Stomach smooth muscle (tissue), 2 donors: ENCODE measurements at regions not wholly inside any gene's neighbourhood (a gene's known extent, or its start where the extent isn't known, plus 50 kb on each side); places are given as distances from the start of the nearest gene placed in this dataset.

Source experiments
- H3K27ac ChIP-seq: one replicate; pipeline ENCODE4 v1.7.0; 2013; ENCODE audit warnings: mild to moderate bottlenecking, low read length, inconsistent platforms
- H3K27me3 ChIP-seq, 2 donors: one replicate each; pipeline ENCODE4 v1.7.0; 2013; ENCODE audit warnings: low read length in 2 of 2; ENCODE audit not compliant: insufficient read depth in 2 of 2, control insufficient read depth in 1 of 2
- H3K36me3 ChIP-seq, 2 donors: one replicate each; pipeline ENCODE4 v1.7.0; 2013; ENCODE audit warnings: low read length in 2 of 2; ENCODE audit not compliant: control insufficient read depth in 2 of 2, insufficient read depth in 2 of 2
- H3K4me1 ChIP-seq: one replicate; pipeline ENCODE4 v1.7.0; 2013; ENCODE audit warnings: low read length; ENCODE audit not compliant: control insufficient read depth, insufficient read depth
- H3K4me3 ChIP-seq, 2 donors: one replicate each; pipeline ENCODE4 v1.7.0; 2013; ENCODE audit warnings: low read length in 2 of 2
- H3K9ac ChIP-seq, 2 donors: one replicate each; pipeline ENCODE4 v1.7.0; 2013; ENCODE audit warnings: low read length in 2 of 2, mild to moderate bottlenecking in 1 of 2
- H3K9me3 ChIP-seq, 2 donors: one replicate each; pipeline ENCODE4 v1.7.0; 2013; ENCODE audit warnings: low read length in 2 of 2; ENCODE audit not compliant: control insufficient read depth in 2 of 2
- donor health status: healthy.
- donor health status: Pancreatic carcinoma.

DNA sequence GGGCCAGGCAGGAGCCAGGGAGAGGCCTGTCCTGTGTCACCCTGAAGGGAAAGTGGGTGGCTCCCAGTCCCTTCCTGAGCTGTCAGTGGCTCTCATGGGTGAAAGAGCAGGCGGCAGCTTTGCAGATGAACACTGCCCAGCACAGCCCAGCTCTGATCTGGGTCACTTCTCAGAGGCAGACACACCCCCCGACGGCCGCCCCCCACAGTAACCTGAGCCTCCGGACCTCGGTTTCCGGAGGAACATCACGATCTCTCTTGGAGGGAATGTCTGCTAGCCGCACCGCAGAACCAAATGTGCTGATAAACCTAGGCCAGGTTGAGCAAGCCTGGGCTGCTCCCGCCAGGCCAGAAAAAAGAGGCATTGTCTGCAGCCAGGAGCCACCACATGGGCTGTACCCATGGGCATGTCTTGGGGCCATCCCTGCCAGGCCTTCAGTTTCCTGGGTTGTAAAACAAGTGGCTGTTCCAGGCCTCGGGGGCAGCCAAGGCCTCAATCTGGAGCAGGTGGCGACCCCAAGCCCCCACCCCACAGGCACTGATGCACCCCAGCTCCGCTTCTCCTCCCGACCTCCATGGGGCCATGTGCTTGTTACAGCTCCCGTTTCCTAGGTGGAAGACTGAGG lies 57.6 kb downstream of the NCOR2 start:
- peak overlapping the region in 1 of 2 donors; percentile 29 for H3K9ac ChIP-seq
- no peaks in the 10 kb centered on the region for H3K36me3 ChIP-seq
- H3K4me3 ChIP-seq = no peak overlapping the region
- peak overlapping the region; percentile 46 for H3K27ac ChIP-seq
- H3K27me3 ChIP-seq = no peaks in the 10 kb centered on the region
- no peaks in the 10 kb centered on the region for H3K9me3 ChIP-seq
- H3K4me1 ChIP-seq = peaks cover 89% of the 10 kb centered on the region

GRCh38 chr12:124509300-124509675 lies 58.1 kb downstream of the NCOR2 start:
- peaks cover 86% of the 10 kb centered on the region for H3K4me1 ChIP-seq
- no peaks in the 10 kb centered on the region for H3K9me3 ChIP-seq
- H3K36me3 ChIP-seq = no peaks in the 10 kb centered on the region
- peak overlapping the region in 1 of 2 donors; percentile 29 for H3K9ac ChIP-seq
- H3K4me3 ChIP-seq = no peak overlapping the region
- H3K27ac ChIP-seq = peak overlapping the region; percentile 46
- no peaks in the 10 kb centered on the region for H3K27me3 ChIP-seq

DNA sequence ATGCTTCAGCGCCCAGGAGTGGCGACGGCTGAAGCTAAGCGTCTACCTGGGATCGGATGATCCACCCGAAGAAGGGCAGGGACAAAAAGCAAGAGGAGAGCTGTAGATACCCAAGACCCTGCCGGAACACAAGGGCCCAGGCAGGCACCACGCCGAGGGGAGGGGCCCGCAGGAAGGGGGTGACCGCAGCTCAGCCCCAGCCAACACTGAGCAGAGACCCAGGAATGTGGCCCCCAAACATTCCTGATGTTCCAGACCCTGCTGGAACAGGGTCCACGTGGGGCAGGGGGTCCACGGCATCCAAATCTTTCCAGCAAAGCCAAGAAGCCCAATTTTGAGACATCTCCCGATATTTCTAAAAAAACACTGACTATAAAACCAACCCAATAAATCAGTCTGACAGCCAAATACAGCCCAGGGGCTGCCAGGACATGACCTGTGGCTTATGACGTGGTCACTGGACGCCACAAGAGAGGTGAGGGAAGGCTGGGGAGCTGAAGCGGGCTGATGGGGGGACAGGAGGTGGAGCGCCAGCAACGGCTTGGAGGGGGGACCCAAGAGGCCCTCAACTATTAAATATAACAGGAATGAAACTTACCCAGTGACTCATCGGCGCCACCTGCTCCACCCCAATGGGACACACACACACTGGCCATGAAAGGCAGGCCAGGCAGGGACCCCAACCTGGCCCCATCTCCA lies 58.9 kb downstream of the NCOR2 start:
- H3K27ac ChIP-seq = peak overlapping the region; percentile 75
- H3K4me1 ChIP-seq = peaks cover 79% of the 10 kb centered on the region
- H3K4me3 ChIP-seq = no peak overlapping the region
- no peaks in the 10 kb centered on the region for H3K9me3 ChIP-seq
- peaks cover 0 to under 1% of the 10 kb centered on the region in 2 donors for H3K36me3 ChIP-seq
- H3K9ac ChIP-seq = peak overlapping the region; percentile 21 to 23
- H3K27me3 ChIP-seq = no peaks in the 10 kb centered on the region

- Histone ChIP-seq H3K27ac (peak overlapping the region; percentile 75), H3K9me3 (no peaks in the 10 kb centered on the region), H3K4me3 (no peak overlapping the region), H3K36me3 (peaks cover 0 to 3% of the 10 kb centered on the region in 2 donors), H3K9ac (no peak overlapping the region), H3K4me1 (peaks cover 78% of the 10 kb centered on the region), H3K27me3 (no peaks in the 10 kb centered on the region)
Measured at GRCh38 chr12:124507188-124508109, 60.0 kb downstream of the NCOR2 start.

- Histone ChIP-seq H3K9me3 (no peaks in the 10 kb centered on the region), H3K4me3 (peak overlapping the region in 1 of 2 donors; percentile 40), H3K4me1 (peaks cover 81% of the 10 kb centered on the region), H3K27ac (peak overlapping the region; percentile 75), H3K36me3 (peaks cover 0 to 3% of the 10 kb centered on the region in 2 donors), H3K27me3 (no peaks in the 10 kb centered on the region), H3K9ac (peak overlapping the region in 1 of 2 donors; percentile 47)
Measured at GRCh38 chr12:124506832-124507153, 60.6 kb downstream of the NCOR2 start.

- Histone ChIP-seq H3K4me1 (peaks cover 86% of the 10 kb centered on the region), H3K27ac (peak overlapping the region; percentile 75), H3K9ac (peak overlapping the region in 1 of 2 donors; percentile 47), H3K27me3 (no peaks in the 10 kb centered on the region), H3K36me3 (peaks cover 0 to 3% of the 10 kb centered on the region in 2 donors), H3K4me3 (peak overlapping the region; percentile 23 to 40), H3K9me3 (no peaks in the 10 kb centered on the region)
Measured at GRCh38 chr12:124506145-124506831, 61.1 kb downstream of the NCOR2 start.

DNA sequence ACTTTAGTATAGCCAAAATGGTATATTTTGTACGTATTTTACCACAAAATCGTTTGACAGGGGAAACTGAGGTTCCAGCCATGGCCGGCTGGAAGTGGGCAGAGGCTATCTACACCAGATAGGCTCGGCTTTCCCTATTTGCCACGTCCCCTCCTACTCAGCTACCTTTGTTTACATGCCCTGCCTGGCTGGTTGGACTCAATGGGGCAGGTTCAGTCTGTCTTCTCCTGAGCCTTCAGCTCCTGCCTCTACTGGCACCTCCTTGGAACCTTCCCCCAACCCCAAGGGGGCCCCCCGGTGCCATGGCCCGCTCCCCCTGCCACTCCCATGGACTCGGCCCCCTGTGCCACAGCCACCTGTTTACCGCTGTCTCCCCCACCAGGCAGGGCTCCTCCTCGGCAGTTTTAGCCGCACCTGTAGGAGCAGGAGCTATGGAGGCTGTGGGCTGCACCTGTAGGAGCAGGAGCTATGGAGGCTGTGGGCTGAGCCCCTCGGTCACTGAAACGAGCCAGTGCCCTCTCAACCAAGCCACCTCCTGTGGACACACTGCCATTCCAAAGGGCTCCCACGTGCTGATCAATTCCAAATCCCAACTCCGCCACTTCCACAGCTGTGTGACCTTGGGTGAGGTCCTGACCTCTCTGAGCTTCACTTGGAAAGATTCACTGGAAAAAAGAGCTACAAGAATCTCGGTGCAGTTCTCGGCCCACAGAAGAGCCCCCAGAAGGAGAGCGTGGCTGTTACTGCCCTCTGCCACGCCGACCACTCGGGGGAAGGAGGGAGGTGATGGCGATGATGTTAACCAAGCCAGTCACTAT lies 62.2 kb downstream of the NCOR2 start:
- no peaks in the 10 kb centered on the region for H3K9me3 ChIP-seq
- peaks cover 88% of the 10 kb centered on the region for H3K4me1 ChIP-seq
- H3K36me3 ChIP-seq = peaks cover 0 to 3% of the 10 kb centered on the region in 2 donors
- no peak overlapping the region for H3K4me3 ChIP-seq
- no peaks in the 10 kb centered on the region for H3K27me3 ChIP-seq
- no peak overlapping the region for H3K9ac ChIP-seq
- peak overlapping the region; percentile 75 for H3K27ac ChIP-seq

- Histone ChIP-seq H3K9ac (no peak overlapping the region), H3K9me3 (no peaks in the 10 kb centered on the region), H3K36me3 (peaks cover 0 to 3% of the 10 kb centered on the region in 2 donors), H3K4me3 (no peak overlapping the region), H3K4me1 (peaks cover 88% of the 10 kb centered on the region), H3K27me3 (no peaks in the 10 kb centered on the region), H3K27ac (peak overlapping the region; percentile 6)
Measured at GRCh38 chr12:124504273-124505000, 63.0 kb downstream of the NCOR2 start.

DNA sequence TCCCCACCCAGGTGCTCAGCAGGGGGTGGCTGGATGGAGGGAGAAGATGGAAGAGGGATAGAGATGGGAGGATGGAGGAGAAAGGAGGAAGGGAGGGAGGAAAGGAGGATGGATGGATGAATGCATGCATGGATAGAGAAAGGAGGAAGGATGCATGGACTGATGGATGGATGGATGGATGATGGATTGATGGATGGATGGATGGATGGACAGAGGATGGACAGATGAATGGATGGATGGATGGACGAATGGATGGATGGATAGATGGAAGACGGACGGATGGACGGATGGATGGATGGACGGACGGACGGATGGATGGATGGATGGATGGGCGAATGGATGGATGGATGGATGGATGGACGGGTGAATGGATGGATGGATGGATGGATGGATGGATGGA lies 64.1 kb downstream of the NCOR2 start:
- no peaks in the 10 kb centered on the region for H3K27me3 ChIP-seq
- H3K27ac ChIP-seq = no peak overlapping the region
- peaks cover 0 to 3% of the 10 kb centered on the region in 2 donors for H3K36me3 ChIP-seq
- H3K4me3 ChIP-seq = no peak overlapping the region
- no peak overlapping the region for H3K9ac ChIP-seq
- no peaks in the 10 kb centered on the region for H3K9me3 ChIP-seq
- peaks cover 88% of the 10 kb centered on the region for H3K4me1 ChIP-seq
